Gastrocnemius medialis (tissue), 4 donors: ENCODE measurements at regions not wholly inside any gene's neighbourhood (a gene's known extent, or its start where the extent isn't known, plus 50 kb on each side); places are given as distances from the start of the nearest gene placed in this dataset.

Experiments
- POLR2A ChIP-seq, 2 donors: fragments of 450-650 bp; IDR thresholded peaks; one replicate each; pipeline ENCODE4 v1.6.1; 2017; ENCODE audit warnings: antibody characterized with exemption in 2 of 2, mild to moderate bottlenecking in 2 of 2, moderate library complexity in 2 of 2
- TF ChIP-seq, protein P1 (sequence below), 5 experiments: fragments of 450-650 bp in 3 of 5; fragments of 200-600 bp in 2 of 5; sonication (generic) in 2 of 5; IDR thresholded peaks in 4 of 5; conservative IDR thresholded peaks in 1 of 5; 1 replicate in 4 of 5; 2 replicates in 1 of 5; pipeline ENCODE4 v1.5.1; 2016 to 2019; ENCODE audit warnings: antibody characterized with exemption in 5 of 5, mild to moderate bottlenecking in 3 of 5, moderate library complexity in 3 of 5

DNA sequence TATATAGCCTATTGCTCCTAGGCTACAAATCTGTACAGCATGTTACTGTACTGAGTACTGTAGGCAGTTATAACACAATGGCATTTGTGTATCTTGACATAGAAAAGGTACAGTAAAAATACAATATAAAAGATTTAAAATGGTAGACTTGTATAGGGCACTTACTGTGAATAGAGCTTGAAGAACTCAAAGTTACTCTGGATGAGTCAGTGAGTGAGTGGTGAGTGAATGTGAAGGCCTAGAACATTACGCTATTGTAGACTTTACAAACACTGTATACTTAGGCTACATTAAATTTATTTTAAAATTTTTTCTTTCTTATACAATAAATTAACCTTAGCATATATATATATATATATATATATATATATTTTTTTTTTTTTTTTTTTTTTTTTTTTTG is 140.0 kb upstream of the UBE2E1 start:
- TF ChIP-seq POLR2A (IDR thresholded peaks at IDR 0.05): no peak
- TF ChIP-seq, protein P1, sequence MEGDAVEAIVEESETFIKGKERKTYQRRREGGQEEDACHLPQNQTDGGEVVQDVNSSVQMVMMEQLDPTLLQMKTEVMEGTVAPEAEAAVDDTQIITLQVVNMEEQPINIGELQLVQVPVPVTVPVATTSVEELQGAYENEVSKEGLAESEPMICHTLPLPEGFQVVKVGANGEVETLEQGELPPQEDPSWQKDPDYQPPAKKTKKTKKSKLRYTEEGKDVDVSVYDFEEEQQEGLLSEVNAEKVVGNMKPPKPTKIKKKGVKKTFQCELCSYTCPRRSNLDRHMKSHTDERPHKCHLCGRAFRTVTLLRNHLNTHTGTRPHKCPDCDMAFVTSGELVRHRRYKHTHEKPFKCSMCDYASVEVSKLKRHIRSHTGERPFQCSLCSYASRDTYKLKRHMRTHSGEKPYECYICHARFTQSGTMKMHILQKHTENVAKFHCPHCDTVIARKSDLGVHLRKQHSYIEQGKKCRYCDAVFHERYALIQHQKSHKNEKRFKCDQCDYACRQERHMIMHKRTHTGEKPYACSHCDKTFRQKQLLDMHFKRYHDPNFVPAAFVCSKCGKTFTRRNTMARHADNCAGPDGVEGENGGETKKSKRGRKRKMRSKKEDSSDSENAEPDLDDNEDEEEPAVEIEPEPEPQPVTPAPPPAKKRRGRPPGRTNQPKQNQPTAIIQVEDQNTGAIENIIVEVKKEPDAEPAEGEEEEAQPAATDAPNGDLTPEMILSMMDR (IDR thresholded peaks at IDR 0.05 in 4 of 5, conservative IDR thresholded peaks at IDR 0.05 in 1 of 5): no peak
